A172 (cell line): ENCODE measurements at regions not wholly inside any gene's neighbourhood (a gene's known extent, or its start where the extent isn't known, plus 50 kb on each side); places are given as distances from the start of the nearest gene placed in this dataset.

Experiments
- DNase-seq: peaks from one replicate; pipeline ENCODE4 v3.0.0-alpha.2; 2015; ENCODE audit warnings: low spot score

GRCh38 chr18:1930291-1931270, 640.7 kb downstream of the METTL4 start:
- DNase-seq, result no peak

DNA sequence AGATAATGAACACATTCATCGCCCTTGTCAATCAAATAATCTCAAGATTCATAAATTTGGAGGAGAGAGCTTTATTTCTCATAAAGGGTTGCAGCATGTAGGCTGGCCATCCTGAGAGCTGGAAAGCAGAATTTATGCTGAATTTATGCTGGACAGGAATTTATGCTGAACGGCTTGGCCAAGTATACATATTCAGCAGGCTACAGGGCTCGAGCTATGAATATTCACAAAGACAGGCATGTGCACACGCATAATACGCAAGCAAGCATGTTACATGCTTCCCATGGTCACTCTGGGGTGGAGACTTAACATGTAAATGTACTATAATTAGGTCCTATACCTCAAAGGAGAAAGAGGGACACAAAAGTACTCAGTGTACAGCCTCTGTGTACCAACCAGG, 618.8 kb downstream of the METTL4 start:
- no peak for DNase-seq

- no peak for DNase-seq
These were observed 616.6 kb downstream of the METTL4 start for GRCh38 chr18:1954583-1955312.

GRCh38 chr18:1958798-1959197, 612.5 kb downstream of the METTL4 start:
- no peak for DNase-seq

- DNase-seq, result no peak
These were observed 606.3 kb downstream of the METTL4 start for GRCh38 chr18:1965016-1965415.

DNA sequence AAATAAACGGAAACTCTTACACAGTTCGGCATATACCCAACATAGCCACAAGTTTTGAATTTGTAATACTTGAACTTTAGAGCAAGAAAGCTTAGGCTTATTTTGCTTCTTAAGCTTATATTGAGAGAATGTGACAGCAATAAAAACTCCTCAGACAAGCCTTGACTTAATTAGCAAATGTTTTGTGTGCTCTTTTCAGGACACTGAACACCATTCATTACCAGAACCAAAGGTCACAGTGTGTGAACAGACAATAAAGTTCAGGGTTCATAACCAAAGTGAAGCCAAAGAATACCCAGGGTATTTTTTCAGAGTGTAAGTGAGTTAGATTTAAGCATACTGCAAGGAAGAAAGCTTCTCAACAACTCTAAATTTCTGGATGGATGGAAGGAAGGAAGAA, 605.8 kb downstream of the METTL4 start:
- DNase-seq, result no peak

DNA sequence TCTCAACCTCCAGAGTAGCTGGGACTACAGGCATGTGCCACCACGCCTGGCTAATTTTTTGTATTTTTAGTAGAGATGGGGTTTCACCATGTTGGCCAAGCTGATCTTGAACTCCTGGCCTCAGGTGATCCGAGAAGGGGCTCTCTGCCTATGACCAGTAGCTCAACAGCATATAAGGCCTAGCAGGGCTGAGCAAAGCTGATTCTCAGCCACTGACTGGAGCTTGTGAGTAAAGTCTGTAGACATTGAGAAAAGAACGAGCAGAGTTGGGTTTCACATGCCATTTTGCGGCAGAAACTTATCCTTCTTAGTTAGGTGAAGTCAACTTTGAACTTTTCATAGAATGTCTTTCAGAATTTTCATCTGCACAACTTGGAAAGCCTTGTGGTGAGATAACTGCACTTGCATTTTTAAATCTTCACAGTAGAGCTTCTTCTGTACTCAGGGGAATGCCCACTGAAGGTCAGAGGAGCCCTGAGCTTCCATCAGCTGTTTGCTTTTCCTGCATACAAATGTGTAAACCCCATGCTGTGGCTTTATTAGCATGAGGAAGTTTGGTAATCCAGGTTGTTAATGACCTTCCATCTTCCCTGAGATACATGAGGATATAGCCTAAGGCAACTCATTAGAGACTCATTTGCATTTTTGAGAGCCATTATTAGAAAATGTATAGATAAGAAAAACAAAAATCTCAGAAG, 602.4 kb downstream of the METTL4 start:
- no peak for DNase-seq

DNA sequence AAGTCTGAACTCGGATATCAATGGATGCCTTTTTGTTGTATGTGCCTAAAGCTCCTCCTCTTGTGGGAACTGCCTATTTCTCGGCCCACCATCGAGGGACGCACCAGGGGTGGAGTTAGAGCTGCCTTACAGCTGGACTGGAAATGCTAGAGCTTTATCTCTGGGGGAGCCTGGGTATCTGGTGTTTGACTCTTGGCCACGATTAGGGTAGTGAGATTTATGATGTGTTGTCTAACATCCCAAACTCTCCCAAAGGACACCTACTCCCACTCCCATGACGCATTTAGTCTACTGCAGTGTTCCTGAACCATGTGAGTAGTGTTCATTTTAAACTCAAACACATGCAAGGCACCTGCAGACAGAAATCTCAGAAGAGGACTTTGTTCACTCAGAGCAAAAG, 594.8 kb downstream of the METTL4 start:
- DNase-seq, result no peak

GRCh38 chr18:1982056-1982455, 589.2 kb downstream of the METTL4 start:
- DNase-seq, result no peak

- DNase-seq, result no peak
These were observed 587.4 kb downstream of the METTL4 start for GRCh38 chr18:1983746-1984515.

- DNase-seq, result no peak
These were observed 577.4 kb downstream of the METTL4 start for GRCh38 chr18:1993866-1994265.

DNA sequence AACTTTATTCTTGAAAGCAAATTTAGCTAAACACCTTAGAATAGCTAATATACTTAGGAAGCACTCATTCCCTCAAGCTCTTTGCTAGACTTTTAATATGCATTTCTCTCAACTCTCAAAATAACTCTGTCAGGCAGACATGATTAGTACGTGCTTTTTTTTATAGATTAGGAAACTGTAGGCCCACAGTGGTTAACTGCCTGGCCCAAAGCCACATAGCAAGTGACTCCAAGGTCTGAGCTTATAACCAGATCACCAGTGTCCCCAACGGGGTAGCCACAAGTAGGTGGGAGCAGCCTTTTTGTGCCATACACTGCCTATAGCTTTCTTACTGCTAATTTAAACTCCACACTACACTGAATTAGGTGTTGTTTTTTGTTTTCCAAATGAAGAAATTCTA, 576.8 kb downstream of the METTL4 start:
- no peak for DNase-seq

DNA sequence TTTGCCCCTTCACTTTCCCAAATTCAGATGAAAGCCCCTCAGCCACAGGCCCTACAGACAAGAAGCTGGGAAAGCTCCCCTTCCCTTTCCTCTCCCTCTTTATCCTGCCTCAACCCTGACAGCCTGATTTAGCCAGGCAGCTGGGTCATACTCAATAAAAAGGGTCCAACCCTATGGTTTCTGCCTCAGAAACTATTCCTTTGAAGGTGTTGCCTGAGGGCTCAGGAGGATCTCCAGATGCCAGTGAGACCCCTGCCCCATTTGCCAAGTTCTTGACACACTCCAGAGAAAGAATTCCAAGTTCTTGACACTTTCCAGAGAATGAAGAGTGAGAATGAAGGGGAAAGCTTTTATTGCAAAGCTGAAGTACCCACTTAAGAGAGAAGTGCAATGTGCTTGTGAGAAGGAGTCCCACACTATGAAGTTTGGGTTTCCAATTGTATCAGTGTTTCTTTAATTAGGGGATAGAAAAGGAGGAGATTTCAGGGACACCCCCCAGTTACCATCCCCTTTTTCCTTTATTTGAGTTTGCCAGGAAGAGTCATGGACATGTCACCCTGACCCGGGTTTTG, 576.2 kb downstream of the METTL4 start:
- DNase-seq, result no peak

DNA sequence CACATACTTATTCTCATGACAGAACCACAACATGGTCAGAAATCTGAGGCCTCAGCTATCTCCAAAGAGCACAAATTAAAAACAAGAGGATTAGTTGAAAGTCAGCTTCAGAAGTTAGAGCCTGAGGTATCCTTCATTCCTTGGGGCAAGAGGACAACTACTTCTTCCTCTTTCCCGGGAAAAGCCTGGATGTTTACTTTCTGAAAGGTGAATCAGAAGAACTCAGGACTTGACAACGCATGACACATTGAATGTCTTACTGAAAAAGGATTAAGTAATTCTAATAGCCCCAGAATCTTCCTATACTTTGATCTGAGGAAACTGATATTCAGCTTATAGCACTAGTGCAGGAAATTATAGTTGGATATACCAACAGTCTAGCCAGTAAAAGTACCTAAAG, 573.2 kb downstream of the METTL4 start:
- no peak for DNase-seq

DNA sequence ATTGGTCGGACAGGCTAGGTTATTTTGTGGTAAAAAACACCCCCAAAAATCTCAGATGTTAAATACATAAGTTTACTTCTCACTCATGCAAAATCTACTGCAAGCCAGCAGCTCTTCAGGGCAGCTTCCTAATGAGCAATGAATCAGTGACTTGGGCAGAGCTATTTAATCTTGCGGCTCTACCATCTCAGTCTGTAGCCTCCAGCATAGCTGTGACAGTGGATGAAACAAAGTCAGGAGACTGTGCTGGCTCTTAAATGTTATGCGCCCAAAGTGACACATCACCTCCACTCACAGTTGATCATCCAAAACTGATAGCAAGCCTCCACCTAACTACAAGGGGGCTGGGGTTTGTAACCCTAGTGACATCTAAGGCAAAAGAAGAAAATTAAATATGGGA, 571.9 kb downstream of the METTL4 start:
- DNase-seq, result no peak

DNA sequence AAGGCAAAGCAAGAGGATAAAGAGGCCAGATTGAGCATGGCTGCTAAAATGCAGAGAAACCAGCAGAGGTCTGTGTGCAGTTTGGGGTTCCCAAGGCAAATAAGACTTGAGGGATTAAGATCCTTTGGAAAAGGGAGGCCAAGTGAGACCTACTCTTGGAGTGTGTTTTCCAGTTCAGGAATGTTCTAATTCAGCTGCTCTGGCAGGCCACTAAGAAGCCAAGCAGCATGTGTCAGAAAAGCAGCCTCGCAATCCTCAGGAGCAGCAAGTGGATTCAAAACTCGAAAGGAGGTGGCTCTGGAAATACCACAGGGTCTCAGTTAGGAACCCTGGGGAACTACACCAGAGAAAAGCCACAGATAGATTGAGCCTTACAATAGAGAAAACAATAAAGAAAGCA, 569.2 kb downstream of the METTL4 start:
- DNase-seq, result no peak

DNA sequence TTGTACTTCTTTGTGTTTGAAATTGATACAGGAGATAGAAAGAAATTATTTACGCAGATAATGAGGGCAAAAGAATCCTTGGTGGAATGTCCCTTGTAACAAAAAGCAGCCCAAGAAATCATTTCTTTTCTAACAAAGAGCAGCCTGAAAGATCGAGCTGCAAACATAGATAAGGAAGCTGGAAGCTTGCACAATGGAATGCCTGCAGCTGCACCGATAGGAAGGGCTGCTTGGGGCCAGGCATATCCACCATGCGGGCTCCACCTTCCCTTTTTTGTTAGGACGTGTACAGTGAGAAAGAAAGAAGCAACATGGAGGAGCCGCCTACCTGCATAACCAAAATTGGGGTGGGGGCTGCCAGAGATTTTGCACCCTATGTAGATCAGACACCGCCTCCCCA, 568.7 kb downstream of the METTL4 start:
- DNase-seq, result no peak

GRCh38 chr18:2009942-2010697, 561.2 kb downstream of the METTL4 start:
- no peak for DNase-seq

- DNase-seq, result no peak
These were observed 544.3 kb downstream of the METTL4 start for GRCh38 chr18:2027016-2027415.

GRCh38 chr18:2027756-2028155, 543.5 kb downstream of the METTL4 start:
- DNase-seq, result no peak

GRCh38 chr18:2028986-2029385, 542.3 kb downstream of the METTL4 start:
- DNase-seq, result no peak
